GM23338 (cell line): ENCODE measurements at regions not wholly inside any gene's neighbourhood (a gene's known extent, or its start where the extent isn't known, plus 50 kb on each side); places are given as distances from the start of the nearest gene placed in this dataset.

ENCODE experiments used
- ATAC-seq: fragments of 200-7000 bp; cut with Tn5 transposase; 3 replicates; pipeline ENCODE4 v1.9.1; 2020
- DNase-seq: peaks from one replicate; pipeline ENCODE4 v3.0.0-alpha.2; 2015; ENCODE audit warnings: low spot score
- H2AFZ ChIP-seq: fragments of 200-600 bp; sonication (generic); 2 replicates; pipeline ENCODE4 v1.8.0; 2016; ENCODE audit warnings: antibody characterized with exemption, mild to moderate bottlenecking, moderate library complexity
- H3F3A ChIP-seq: fragments of 200-600 bp; sonication (generic); replicated peaks from 2 replicates; pipeline ENCODE4 v1.8.0; 2017; ENCODE audit warnings: antibody characterized with exemption, mixed run types, low read depth
- H3K27ac ChIP-seq: fragments of 200-600 bp; sonication (generic); 2 replicates; pipeline ENCODE4 v1.6.1; 2016; ENCODE audit warnings: low read depth
- H3K27me3 ChIP-seq: fragments of 200-600 bp; sonication (generic); 2 replicates; pipeline ENCODE4 v1.8.0; 2016; ENCODE audit warnings: mild to moderate bottlenecking, mixed run types, moderate library complexity; ENCODE audit not compliant: insufficient read depth
- H3K36me3 ChIP-seq: fragments of 200-600 bp; sonication (generic); 2 replicates; pipeline ENCODE4 v1.8.0; 2016; ENCODE audit warnings: mild to moderate bottlenecking; ENCODE audit not compliant: insufficient read depth
- H3K4me1 ChIP-seq: fragments of 200-600 bp; sonication (generic); 2 replicates; pipeline ENCODE4 v1.8.0; 2016; ENCODE audit warnings: mild to moderate bottlenecking, moderate library complexity; ENCODE audit not compliant: insufficient read depth
- H3K4me2 ChIP-seq: fragments of 200-600 bp; sonication (generic); 2 replicates; pipeline ENCODE4 v1.7.1; 2017; ENCODE audit warnings: mixed run types
- H3K4me3 ChIP-seq: fragments of 200-600 bp; sonication (generic); 2 replicates; pipeline ENCODE4 v1.6.1; 2016; ENCODE audit warnings: mixed run types
- H3K79me2 ChIP-seq: fragments of 200-600 bp; sonication (generic); replicated peaks from 2 replicates; pipeline ENCODE4 v1.8.0; 2017; ENCODE audit warnings: mild to moderate bottlenecking; ENCODE audit not compliant: insufficient read depth
- H3K9me2 ChIP-seq: fragments of 200-600 bp; sonication (generic); 2 replicates; pipeline ENCODE4 v1.8.0; 2017; ENCODE audit not compliant: insufficient read depth
- H4K20me1 ChIP-seq: fragments of 200-600 bp; sonication (generic); replicated peaks from 2 replicates; pipeline ENCODE4 v1.8.0; 2017; ENCODE audit warnings: mild to moderate bottlenecking; ENCODE audit not compliant: insufficient read depth
- H3K27ac Mint-ChIP-seq: 2 replicates; pipeline ENCODE4 v1.8.0; 2020; ENCODE audit warnings: inconsistent platforms, mild to moderate bottlenecking, moderate library complexity, mixed read lengths
- H3K27me3 Mint-ChIP-seq: 3 replicates; pipeline ENCODE4 v1.8.0; 2022; ENCODE audit warnings: low read depth, mild to moderate bottlenecking, moderate library complexity, mixed read lengths, inconsistent platforms; ENCODE audit not compliant: insufficient read depth, poor library complexity
- H3K36me3 Mint-ChIP-seq: 3 replicates; pipeline ENCODE4 v1.8.0; 2021; ENCODE audit warnings: low read depth, mild to moderate bottlenecking, inconsistent platforms, moderate library complexity, mixed read lengths
- H3K4me1 Mint-ChIP-seq: 3 replicates; pipeline ENCODE4 v1.8.0; 2020; ENCODE audit warnings: mild to moderate bottlenecking, inconsistent platforms, mixed read lengths
- H3K4me3 Mint-ChIP-seq: 3 replicates; pipeline ENCODE4 v1.8.0; 2021; ENCODE audit warnings: moderate library complexity, mild to moderate bottlenecking, inconsistent platforms, mixed read lengths
- H3K9me3 Mint-ChIP-seq: 3 replicates; pipeline ENCODE4 v1.8.0; 2020; ENCODE audit warnings: moderate library complexity, mild to moderate bottlenecking, inconsistent platforms, mixed read lengths
- CREB1 ChIP-seq: fragments of 250-450 bp; sonication (Bioruptor Pico); IDR thresholded peaks from 2 replicates; pipeline ENCODE4 v1.5.0; 2020; ENCODE audit warnings: low read depth, mild to moderate bottlenecking, moderate library complexity
- CTCF ChIP-seq, 2 experiments: fragments of 200-600 bp in 1 of 2; sonication (generic) in 1 of 2; conservative IDR thresholded peaks; 2 replicates each; pipeline versions ENCODE4 v1.5.1 to v1.6.1; 2016 to 2017; ENCODE audit warnings: antibody characterized with exemption in 2 of 2, low read depth in 2 of 2, mild to moderate bottlenecking in 2 of 2, moderate library complexity in 1 of 2
- ETS1 ChIP-seq: IDR thresholded peaks from 2 replicates; pipeline ENCODE4 v1.6.1; 2016; ENCODE audit warnings: antibody characterized with exemption
- EZH2 ChIP-seq: fragments of 200-600 bp; sonication (generic); IDR thresholded peaks from one replicate; pipeline ENCODE4 v1.8.0; 2017; ENCODE audit warnings: antibody characterized with exemption, mild to moderate bottlenecking, low read depth; ENCODE audit not compliant: unreplicated experiment
- EZH2phosphoT487 ChIP-seq: fragments of 200-600 bp; sonication (generic); IDR thresholded peaks from one replicate; pipeline ENCODE4 v1.8.1; 2018; ENCODE audit warnings: antibody characterized with exemption; ENCODE audit not compliant: unreplicated experiment
- JUNB ChIP-seq: IDR thresholded peaks from one replicate; pipeline ENCODE4 v1.6.1; 2016; ENCODE audit warnings: antibody characterized with exemption; ENCODE audit not compliant: unreplicated experiment
- NANOG ChIP-seq: IDR thresholded peaks from 2 replicates; pipeline ENCODE4 v1.6.1; 2016; ENCODE audit warnings: antibody characterized with exemption, borderline replicate concordance
- POLR2AphosphoS5 ChIP-seq: IDR thresholded peaks from 2 replicates; pipeline ENCODE4 v1.6.1; 2016; ENCODE audit warnings: antibody characterized with exemption, low read depth
- REST ChIP-seq: IDR thresholded peaks from one replicate; pipeline ENCODE4 v1.6.1; 2018; ENCODE audit warnings: antibody characterized with exemption; ENCODE audit not compliant: unreplicated experiment
- STAT1 ChIP-seq: IDR thresholded peaks from one replicate; pipeline ENCODE4 v1.6.1; 2016; ENCODE audit warnings: antibody characterized with exemption; ENCODE audit not compliant: unreplicated experiment
- ZNF114 ChIP-seq: fragments of 250-450 bp; sonication (Bioruptor Pico); IDR thresholded peaks from 2 replicates; pipeline ENCODE4 v1.5.0; 2020; ENCODE audit warnings: mild to moderate bottlenecking, moderate library complexity
- ZNF331 ChIP-seq: fragments of 250-450 bp; sonication (Bioruptor Pico); IDR thresholded peaks from 2 replicates; pipeline ENCODE4 v1.5.0; 2020; ENCODE audit warnings: low read depth, mild to moderate bottlenecking, moderate library complexity
- ZNF462 ChIP-seq: fragments of 250-450 bp; sonication (Bioruptor Pico); IDR thresholded peaks from 2 replicates; pipeline ENCODE4 v1.5.0; 2020; ENCODE audit warnings: mild to moderate bottlenecking, moderate library complexity

GRCh38 chr22:27105142-27106025 is 448.0 kb downstream of the MIAT start:
- H3K9me2 ChIP-seq: 0 out of 2 replicates have a peak, but pooled peaks cover 5% of the 10 kb centered on the region
- no peak overlapping the region for H3K4me3 Mint-ChIP-seq
- H3K4me1 ChIP-seq: peaks cover 10% of the 10 kb centered on the region; the same call in 1 of the 2 replicates
- H4K20me1 ChIP-seq: no peaks in the 10 kb centered on the region; the same call in 1 of the 2 replicates
- ATAC-seq (no peak), DNase-seq (no peak)
- H3K4me1 Mint-ChIP-seq: peaks cover 20% of the 10 kb centered on the region
- TF ChIP-seq CREB1 (CRISPR knock-in tag): no peak
- TF ChIP-seq STAT1: no peak
- no peak for TF ChIP-seq ZNF114 (CRISPR knock-in tag)
- no peak for TF ChIP-seq ZNF331 (CRISPR knock-in tag)
- TF ChIP-seq JUNB: no peak
- TF ChIP-seq EZH2: no peak
- TF ChIP-seq EZH2phosphoT487: no peak
- no peak for TF ChIP-seq NANOG
- TF ChIP-seq ETS1: no peak
- TF ChIP-seq ZNF462 (CRISPR knock-in tag): no peak
- no peak for TF ChIP-seq POLR2AphosphoS5
- TF ChIP-seq CTCF (conservative IDR thresholded peaks at IDR 0.05; ENCODE audit: low read depth in 2 of 2): no peak
- TF ChIP-seq REST: no peak
- no peak overlapping the region for H3K4me2 ChIP-seq
- no peak overlapping the region for H3K4me3 ChIP-seq
- H3K27me3 Mint-ChIP-seq: peaks cover 2% of the 10 kb centered on the region
- no peaks in the 10 kb centered on the region for H3K36me3 Mint-ChIP-seq
- no peaks in the 10 kb centered on the region for H3K36me3 ChIP-seq
- no peaks in the 10 kb centered on the region for H3K9me3 Mint-ChIP-seq
- no peak overlapping the region for H3K27ac ChIP-seq
- no peak overlapping the region for H2AFZ ChIP-seq
- peaks cover 4% of the 10 kb centered on the region; the same call in 1 of the 2 replicates for H3K27me3 ChIP-seq
- H3K79me2 ChIP-seq: no peaks in the 10 kb centered on the region
- no peaks in the 10 kb centered on the region for H3F3A ChIP-seq
- no peak overlapping the region for H3K27ac Mint-ChIP-seq
